ENCODE measurements at regions not wholly inside any gene's neighbourhood (a gene's known extent, or its start where the extent isn't known, plus 50 kb on each side); places are given as distances from the start of the nearest gene placed in this dataset.
"Not testable (repeated sequence)": the region's sequence is repeated elsewhere in the genome, so short reads cannot be mapped to it uniquely, and the experiment has no call there.

- DNase-seq: no peak
Measured at GRCh38 chr5:166178411-166179080, 2112.9 kb upstream of the WWC1 start.

- DNase-seq: no peak
Measured at GRCh38 chr5:166185185-166185584, 2106.3 kb upstream of the WWC1 start.

- no peak for DNase-seq
Measured at GRCh38 chr5:166188501-166189325, 2102.7 kb upstream of the WWC1 start.

- no peak for DNase-seq
Measured at GRCh38 chr5:166192696-166193095, 2098.7 kb upstream of the WWC1 start.

- no peak for DNase-seq
Measured at GRCh38 chr5:166195981-166196380, 2095.5 kb upstream of the WWC1 start.

- DNase-seq: no peak
Measured at GRCh38 chr5:166200532-166200931, 2090.9 kb upstream of the WWC1 start.

- DNase-seq: no peak
Measured at GRCh38 chr5:166211640-166212039, 2079.8 kb upstream of the WWC1 start.

GRCh38 chr5:166236327-166236726, 2055.1 kb upstream of the WWC1 start:
- DNase-seq: no peak

GRCh38 chr5:166240705-166241104, 2050.7 kb upstream of the WWC1 start:
- DNase-seq: no peak

- no peak for DNase-seq
Measured at GRCh38 chr5:166245556-166245955, 2045.9 kb upstream of the WWC1 start.

GRCh38 chr5:166251786-166252185, 2039.7 kb upstream of the WWC1 start:
- no peak for DNase-seq

- DNase-seq: no peak
Measured at GRCh38 chr5:166257661-166258060, 2033.8 kb upstream of the WWC1 start.

- no peak for DNase-seq
Measured at GRCh38 chr5:166262395-166262794, 2029.0 kb upstream of the WWC1 start.

- DNase-seq: no peak
Measured at GRCh38 chr5:166267907-166268306, 2023.5 kb upstream of the WWC1 start.

GRCh38 chr5:166270712-166271111, 2020.7 kb upstream of the WWC1 start:
- no peak for DNase-seq

GRCh38 chr5:166276006-166276405, 2015.4 kb upstream of the WWC1 start:
- DNase-seq: no peak

- DNase-seq: no peak
Measured at GRCh38 chr5:166279828-166280227, 2011.6 kb upstream of the WWC1 start.

- no peak for DNase-seq
Measured at GRCh38 chr5:166281433-166281832, 2010.0 kb upstream of the WWC1 start.

GRCh38 chr5:166282939-166283338, 2008.5 kb upstream of the WWC1 start:
- DNase-seq: no peak

- DNase-seq: no peak
Measured at GRCh38 chr5:166285361-166285760, 2006.1 kb upstream of the WWC1 start.

- no peak for DNase-seq
Measured at GRCh38 chr5:166286832-166287231, 2004.6 kb upstream of the WWC1 start.

GRCh38 chr5:166287866-166288265, 2003.6 kb upstream of the WWC1 start:
- no peak for DNase-seq

GRCh38 chr5:166291800-166292199, 1999.6 kb upstream of the WWC1 start:
- not testable (repeated sequence) for DNase-seq

GRCh38 chr5:166293892-166294291, 1997.6 kb upstream of the WWC1 start:
- DNase-seq: no peak

GRCh38 chr5:166302166-166302565, 1989.3 kb upstream of the WWC1 start:
- DNase-seq: no peak

All from DMS 273 treated with DMSO at 0.1 percent for 48 hours (cell line).